ENCODE measurements at regions not wholly inside any gene's neighbourhood (a gene's known extent, or its start where the extent isn't known, plus 50 kb on each side); places are given as distances from the start of the nearest gene placed in this dataset.
"Not testable (repeated sequence)": the region's sequence is repeated elsewhere in the genome, so short reads cannot be mapped to it uniquely, and the experiment has no call there.

DNA sequence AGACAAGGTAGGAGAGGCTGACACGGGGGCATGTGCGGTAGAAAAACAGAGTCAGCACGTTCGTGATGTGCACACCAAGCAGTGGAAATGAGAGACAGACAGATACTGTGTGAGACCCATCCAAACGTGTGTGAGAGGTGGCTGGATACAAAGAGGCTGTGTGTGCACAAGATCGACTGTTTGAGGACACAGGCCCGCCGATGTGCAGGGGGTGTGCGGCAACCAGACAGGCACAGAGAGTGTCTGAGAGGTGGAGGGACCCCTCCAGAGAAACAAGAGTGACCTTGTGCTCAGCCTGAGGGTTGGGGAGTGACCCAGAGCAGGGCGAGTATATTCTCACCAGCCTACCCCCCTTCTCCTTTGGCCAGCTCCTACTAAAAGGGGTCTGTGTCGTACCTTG is 97.8 kb upstream of the IPO9 start:
- no peak overlapping the region for H3K27ac ChIP-seq (ENCODE audit: low read depth in 1 of 3, low read length in 2 of 3)
- H3K4me1 ChIP-seq (ENCODE audit: control insufficient read depth in 3 of 3, insufficient read depth in 2 of 3, low read depth in 1 of 3, low read length in 2 of 3), result no peaks in the 10 kb centered on the region
- 79 to 82% (median 80%) methylated on average over 9 to 11 of the region's 11 CpGs for WGBS, 3 donors
- no peaks in the 10 kb centered on the region for H3K9me3 ChIP-seq (ENCODE audit: control insufficient read depth in 2 of 2, insufficient read depth in 1 of 2, low read depth in 1 of 2, low read length in 1 of 2)
- peaks cover 0 to 2% (median 0%) of the 10 kb centered on the region in 3 donors for H3K36me3 ChIP-seq (ENCODE audit: control insufficient read depth in 3 of 3, insufficient read depth in 2 of 3, low read depth in 1 of 3, low read length in 3 of 3)
- no peak overlapping the region for H3K4me3 ChIP-seq (ENCODE audit: low read depth in 1 of 3, low read length in 3 of 3)
- DNase-seq, result no peak
- no peak for FAIRE-seq
- H3K27me3 ChIP-seq (ENCODE audit: control insufficient read depth in 3 of 3, insufficient read depth in 3 of 3, low read length in 3 of 3), result no peaks in the 10 kb centered on the region

DNA sequence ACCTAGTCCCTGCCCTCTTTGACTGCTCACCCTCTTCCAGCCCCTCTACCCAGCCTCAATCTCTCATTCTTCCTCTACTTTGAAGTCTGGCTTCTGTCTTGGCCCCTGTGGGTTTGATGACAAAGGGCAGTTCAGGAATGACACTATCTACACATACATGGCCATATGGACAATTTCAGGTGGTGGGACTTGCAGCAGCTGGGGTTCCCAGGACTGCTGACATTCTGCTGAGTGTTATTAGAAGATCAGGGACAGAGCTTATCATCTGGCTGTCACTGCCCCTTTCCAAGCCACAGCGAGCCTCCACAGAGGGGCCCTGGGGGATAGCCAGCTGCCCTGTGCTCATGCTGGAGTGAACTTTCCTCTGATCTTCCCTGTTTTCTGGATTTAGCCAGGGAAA is 97.4 kb upstream of the IPO9 start:
- Histone ChIP-seq H3K9me3 (ENCODE audit: control insufficient read depth in 2 of 2, insufficient read depth in 1 of 2, low read depth in 1 of 2, low read length in 1 of 2) (no peaks in the 10 kb centered on the region), H3K4me1 (ENCODE audit: control insufficient read depth in 3 of 3, insufficient read depth in 2 of 3, low read depth in 1 of 3, low read length in 2 of 3) (peaks cover 0 to 2% (median 0%) of the 10 kb centered on the region in 3 donors), H3K36me3 (ENCODE audit: control insufficient read depth in 3 of 3, insufficient read depth in 2 of 3, low read depth in 1 of 3, low read length in 3 of 3) (peaks cover 0 to 2% (median 0%) of the 10 kb centered on the region in 3 donors), H3K27ac (ENCODE audit: low read depth in 1 of 3, low read length in 2 of 3) (no peak overlapping the region), H3K27me3 (ENCODE audit: control insufficient read depth in 3 of 3, insufficient read depth in 3 of 3, low read length in 3 of 3) (no peaks in the 10 kb centered on the region), H3K4me3 (ENCODE audit: low read depth in 1 of 3, low read length in 3 of 3) (no peak overlapping the region)
- FAIRE-seq (no peak), DNase-seq (no peak)
- 56 to 69% (median 65%) methylated on average over 1 of the region's 1 CpG for WGBS, 3 donors

DNA sequence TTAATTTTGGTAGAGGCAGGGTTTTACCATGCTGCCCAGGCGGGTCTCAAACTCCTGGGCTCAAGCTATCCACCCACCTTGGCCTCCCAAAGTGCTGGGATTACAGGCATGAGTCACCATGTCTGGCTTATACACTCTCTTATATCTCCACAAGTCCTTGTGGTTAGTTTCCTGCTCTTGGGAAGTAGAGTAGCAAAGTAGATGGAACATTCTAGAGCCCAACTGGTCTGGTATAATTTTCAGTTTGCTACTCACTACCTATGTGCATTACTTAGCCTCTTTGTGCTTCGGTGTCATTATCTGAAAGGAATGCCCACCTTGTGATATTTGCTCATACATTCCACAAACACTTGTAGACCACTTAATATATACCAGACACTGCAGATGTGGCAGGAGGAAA is 96.6 kb upstream of the IPO9 start:
- Histone ChIP-seq H3K4me3 (ENCODE audit: low read depth in 1 of 3, low read length in 3 of 3) (no peak overlapping the region), H3K27ac (ENCODE audit: low read depth in 1 of 3, low read length in 2 of 3) (no peak overlapping the region), H3K9me3 (ENCODE audit: control insufficient read depth in 2 of 2, insufficient read depth in 1 of 2, low read depth in 1 of 2, low read length in 1 of 2) (no peaks in the 10 kb centered on the region), H3K36me3 (ENCODE audit: control insufficient read depth in 3 of 3, insufficient read depth in 2 of 3, low read depth in 1 of 3, low read length in 3 of 3) (peaks cover 0 to 2% (median 0%) of the 10 kb centered on the region in 3 donors), H3K27me3 (ENCODE audit: control insufficient read depth in 3 of 3, insufficient read depth in 3 of 3, low read length in 3 of 3) (no peaks in the 10 kb centered on the region), H3K4me1 (ENCODE audit: control insufficient read depth in 3 of 3, insufficient read depth in 2 of 3, low read depth in 1 of 3, low read length in 2 of 3) (peaks cover 0 to 9% (median 0%) of the 10 kb centered on the region in 3 donors)
- WGBS, 3 donors, result 87 to 93% (median 92%) methylated on average over 2 of the region's 2 CpGs
- FAIRE-seq, result no peak
- DNase-seq, result no peak

DNA sequence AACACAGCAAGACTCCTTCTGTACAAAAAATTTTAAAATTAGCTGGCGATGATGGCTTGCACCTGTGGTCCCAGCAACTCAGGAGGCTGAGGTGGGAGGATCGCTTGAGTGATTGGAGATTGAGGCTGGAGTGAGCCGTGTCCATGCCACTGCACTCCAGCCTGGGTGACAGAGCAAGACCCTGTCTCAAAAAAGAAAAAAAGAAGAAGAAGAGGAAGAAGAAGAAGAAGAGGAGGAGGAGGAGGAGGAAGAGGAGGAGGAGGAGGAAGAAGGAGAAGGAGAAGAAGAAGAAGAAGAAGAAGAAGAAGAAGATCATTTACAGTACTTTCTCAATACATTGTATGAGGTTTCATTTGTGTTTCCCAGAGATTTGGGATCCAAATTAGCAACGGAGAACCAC is 94.7 kb upstream of the IPO9 start:
- 69 to 87% (median 70%) methylated on average over 4 of the region's 4 CpGs for WGBS, 3 donors

DNA sequence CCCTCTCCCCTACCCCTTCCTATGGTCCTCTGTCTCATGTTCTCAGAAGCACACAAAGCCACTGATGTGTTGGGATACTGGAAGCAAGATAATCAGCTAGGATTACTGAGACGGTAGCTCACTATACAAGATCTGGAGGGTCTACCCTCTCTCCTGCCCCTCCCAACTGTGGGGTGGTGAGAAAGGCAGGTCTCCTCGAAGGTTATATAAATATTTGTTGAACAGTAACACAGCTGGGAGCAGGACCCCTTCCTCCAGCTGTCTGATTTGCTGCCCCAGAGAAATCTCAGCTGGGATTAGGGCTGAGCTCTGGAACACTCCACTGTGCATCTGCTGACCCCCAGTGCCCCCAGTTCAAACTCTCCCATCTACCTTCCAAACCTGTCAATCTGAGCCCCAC is 94.2 kb upstream of the IPO9 start:
- DNase-seq, result no peak
- H3K36me3 ChIP-seq (ENCODE audit: control insufficient read depth in 3 of 3, insufficient read depth in 2 of 3, low read depth in 1 of 3, low read length in 3 of 3), result peaks cover 0 to 4% (median 0%) of the 10 kb centered on the region in 3 donors
- WGBS, 3 donors, result 50 to 55% (median 50%) methylated on average over 2 of the region's 2 CpGs
- no peaks in the 10 kb centered on the region for H3K9me3 ChIP-seq (ENCODE audit: control insufficient read depth in 2 of 2, insufficient read depth in 1 of 2, low read depth in 1 of 2, low read length in 1 of 2)
- no peak overlapping the region for H3K27ac ChIP-seq (ENCODE audit: low read depth in 1 of 3, low read length in 2 of 3)
- no peak for FAIRE-seq
- H3K4me3 ChIP-seq (ENCODE audit: low read depth in 1 of 3, low read length in 3 of 3), result no peak overlapping the region
- H3K27me3 ChIP-seq (ENCODE audit: control insufficient read depth in 3 of 3, insufficient read depth in 3 of 3, low read length in 3 of 3), result peaks cover 0 to 8% (median 0%) of the 10 kb centered on the region in 3 donors
- peaks cover 0 to 21% (median 8%) of the 10 kb centered on the region in 3 donors for H3K4me1 ChIP-seq (ENCODE audit: control insufficient read depth in 3 of 3, insufficient read depth in 2 of 3, low read depth in 1 of 3, low read length in 2 of 3)

More for the DNA sequence above, 94.7 kb upstream of the IPO9 start:
- H3K36me3 ChIP-seq (ENCODE audit: control insufficient read depth in 3 of 3, insufficient read depth in 2 of 3, low read depth in 1 of 3, low read length in 3 of 3); DNase-seq; H3K9me3 ChIP-seq (ENCODE audit: control insufficient read depth in 2 of 2, insufficient read depth in 1 of 2, low read depth in 1 of 2, low read length in 1 of 2); H3K27me3 ChIP-seq (ENCODE audit: control insufficient read depth in 3 of 3, insufficient read depth in 3 of 3, low read length in 3 of 3); H3K4me3 ChIP-seq (ENCODE audit: low read depth in 1 of 3, low read length in 3 of 3); FAIRE-seq; H3K27ac ChIP-seq (ENCODE audit: low read depth in 1 of 3, low read length in 2 of 3): not testable (repeated sequence)
- peaks cover 0 to 18% (median 5%) of the 10 kb centered on the region in 3 donors for H3K4me1 ChIP-seq (ENCODE audit: control insufficient read depth in 3 of 3, insufficient read depth in 2 of 3, low read depth in 1 of 3, low read length in 2 of 3)

DNA sequence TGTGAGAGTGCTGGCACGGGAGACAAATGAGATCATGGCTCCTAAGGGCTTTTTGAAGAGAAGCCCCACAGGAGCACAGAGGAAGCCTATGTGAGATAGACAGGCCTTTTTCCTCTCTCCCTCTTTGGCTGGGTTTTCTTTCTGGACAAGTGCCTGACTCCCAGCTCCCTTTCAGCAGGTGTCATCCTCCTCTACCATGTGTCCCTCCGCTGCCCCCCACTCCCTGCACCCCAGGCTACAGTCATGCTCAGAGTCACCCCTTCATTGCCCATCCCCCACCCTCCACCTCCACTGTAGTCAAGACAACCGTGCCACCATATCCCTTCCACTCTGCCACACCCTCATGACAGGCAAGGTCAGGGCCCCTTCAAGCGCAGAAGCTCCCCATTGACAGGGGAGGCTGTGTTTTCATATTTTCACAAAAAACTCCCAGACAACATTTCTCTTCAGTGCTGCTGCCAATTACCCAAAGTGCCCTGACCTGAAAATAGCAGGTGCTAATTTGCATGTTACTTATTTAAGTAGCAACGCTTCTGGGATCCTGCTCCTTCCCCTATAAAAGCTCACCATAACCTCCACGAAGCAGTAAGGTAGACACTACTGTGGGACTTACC is 92.1 kb upstream of the IPO9 start:
- no peak overlapping the region for H3K4me3 ChIP-seq (ENCODE audit: low read depth in 1 of 3, low read length in 3 of 3)
- H3K4me1 ChIP-seq (ENCODE audit: control insufficient read depth in 3 of 3, insufficient read depth in 2 of 3, low read depth in 1 of 3, low read length in 2 of 3), result peaks cover 0 to 21% (median 14%) of the 10 kb centered on the region in 3 donors
- H3K36me3 ChIP-seq (ENCODE audit: control insufficient read depth in 3 of 3, insufficient read depth in 2 of 3, low read depth in 1 of 3, low read length in 3 of 3), result peaks cover 0 to 2% (median 0%) of the 10 kb centered on the region in 3 donors
- no peak for FAIRE-seq
- H3K27me3 ChIP-seq (ENCODE audit: control insufficient read depth in 3 of 3, insufficient read depth in 3 of 3, low read length in 3 of 3), result peaks cover 0 to 13% (median 0%) of the 10 kb centered on the region in 3 donors
- H3K9me3 ChIP-seq (ENCODE audit: control insufficient read depth in 2 of 2, insufficient read depth in 1 of 2, low read depth in 1 of 2, low read length in 1 of 2), result no peaks in the 10 kb centered on the region
- peak overlapping the region in 2 of 3 donors; percentile 49 to 87 for H3K27ac ChIP-seq (ENCODE audit: low read depth in 1 of 3, low read length in 2 of 3)
- WGBS, 3 donors, result 50 to 68% (median 54%) methylated on average over 6 of the region's 6 CpGs
- DNase-seq, result no peak

DNA sequence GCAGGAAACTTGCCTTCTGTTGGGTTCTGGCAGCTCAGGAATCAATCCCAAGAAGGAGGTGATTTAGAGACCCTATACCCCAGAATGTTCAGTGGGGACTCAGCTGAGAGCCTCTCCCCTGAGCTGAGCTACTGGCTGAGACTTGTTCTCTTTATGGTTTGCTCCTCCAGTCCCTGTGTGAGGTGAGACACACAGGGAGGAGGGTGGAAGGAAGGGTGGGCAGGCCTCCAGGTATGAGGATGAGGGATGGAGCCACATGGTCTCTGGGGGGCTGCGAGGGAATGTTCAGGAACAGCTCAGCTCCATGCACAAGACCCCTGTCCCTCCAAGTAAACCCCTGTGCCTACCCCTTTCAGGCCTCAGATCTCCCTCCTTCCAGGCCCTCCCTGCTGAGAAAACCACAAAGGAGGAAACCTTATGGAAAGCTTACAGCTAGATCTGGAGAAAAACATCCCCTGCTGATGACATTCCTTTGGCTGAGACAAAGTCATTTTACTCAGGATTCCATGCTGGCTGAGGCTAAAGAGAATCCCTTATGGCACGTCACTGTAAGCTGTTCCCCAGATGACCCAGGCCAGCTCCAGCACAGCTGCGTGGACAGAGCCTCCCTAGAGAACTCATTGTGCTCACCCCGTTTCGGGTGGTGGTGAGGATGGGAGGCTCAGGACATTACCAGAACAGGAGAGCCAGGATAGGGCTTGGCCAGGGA is 91.5 kb upstream of the IPO9 start:
- Histone ChIP-seq H3K27me3 (ENCODE audit: control insufficient read depth in 3 of 3, insufficient read depth in 3 of 3, low read length in 3 of 3) (peaks cover 0 to 13% (median 0%) of the 10 kb centered on the region in 3 donors), H3K27ac (ENCODE audit: low read depth in 1 of 3, low read length in 2 of 3) (peak overlapping the region; percentile 25 to 87 (median 49)), H3K36me3 (ENCODE audit: control insufficient read depth in 3 of 3, insufficient read depth in 2 of 3, low read depth in 1 of 3, low read length in 3 of 3) (peaks cover 0 to 2% (median 0%) of the 10 kb centered on the region in 3 donors), H3K4me1 (ENCODE audit: control insufficient read depth in 3 of 3, insufficient read depth in 2 of 3, low read depth in 1 of 3, low read length in 2 of 3) (peaks cover 0 to 21% (median 14%) of the 10 kb centered on the region in 3 donors), H3K9me3 (ENCODE audit: control insufficient read depth in 2 of 2, insufficient read depth in 1 of 2, low read depth in 1 of 2, low read length in 1 of 2) (no peaks in the 10 kb centered on the region), H3K4me3 (ENCODE audit: low read depth in 1 of 3, low read length in 3 of 3) (no peak overlapping the region)
- 66 to 83% (median 71%) methylated on average over 5 of the region's 5 CpGs for WGBS, 3 donors
- peak in 1 of 2 donors; percentile 29 for DNase-seq
- FAIRE-seq, result no peak

DNA sequence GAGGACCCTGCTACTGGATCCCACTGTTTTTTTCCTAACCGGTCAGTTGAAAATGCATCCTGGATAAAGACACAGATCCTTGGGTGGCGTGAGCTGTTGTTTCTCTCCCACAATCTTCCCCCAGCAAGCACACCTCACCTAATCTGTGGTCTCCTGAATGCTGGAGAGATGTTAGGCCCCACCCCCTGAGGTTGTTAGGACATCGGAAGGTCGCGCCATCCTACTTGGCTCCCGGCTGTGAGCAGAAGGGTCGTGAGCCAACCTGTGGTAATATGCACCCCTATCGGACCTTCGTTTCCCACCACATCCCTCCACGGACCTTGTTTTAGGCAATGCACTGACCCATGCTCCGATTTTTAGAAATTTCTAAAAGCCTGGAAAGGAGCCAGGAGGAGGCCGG is 89.9 kb upstream of the IPO9 start:
- Histone ChIP-seq H3K27ac (ENCODE audit: low read depth in 1 of 3, low read length in 2 of 3) (peak overlapping the region in 1 of 3 donors; percentile 76), H3K9me3 (ENCODE audit: control insufficient read depth in 2 of 2, insufficient read depth in 1 of 2, low read depth in 1 of 2, low read length in 1 of 2) (no peaks in the 10 kb centered on the region), H3K36me3 (ENCODE audit: control insufficient read depth in 3 of 3, insufficient read depth in 2 of 3, low read depth in 1 of 3, low read length in 3 of 3) (peaks cover 0 to 2% (median 0%) of the 10 kb centered on the region in 3 donors), H3K27me3 (ENCODE audit: control insufficient read depth in 3 of 3, insufficient read depth in 3 of 3, low read length in 3 of 3) (peaks cover 0 to 13% (median 0%) of the 10 kb centered on the region in 3 donors), H3K4me1 (ENCODE audit: control insufficient read depth in 3 of 3, insufficient read depth in 2 of 3, low read depth in 1 of 3, low read length in 2 of 3) (peaks cover 0 to 21% (median 14%) of the 10 kb centered on the region in 3 donors), H3K4me3 (ENCODE audit: low read depth in 1 of 3, low read length in 3 of 3) (peak overlapping the region; percentile 52 to 69 (median 65))
- FAIRE-seq (no peak), DNase-seq (peak in 1 of 2 donors; percentile 20)
- 17 to 36% (median 25%) methylated on average over 12 of the region's 12 CpGs for WGBS, 3 donors

Measured in small intestine (tissue), 7 donors.